Esophagus squamous epithelium (tissue), 5 donors: ENCODE measurements at regions not wholly inside any gene's neighbourhood (a gene's known extent, or its start where the extent isn't known, plus 50 kb on each side); places are given as distances from the start of the nearest gene placed in this dataset.
"Not testable (repeated sequence)": the region's sequence is repeated elsewhere in the genome, so short reads cannot be mapped to it uniquely, and the experiment has no call there.

ENCODE experiments used
- DNase-seq: peaks from one replicate; lab custom pipeline; 2025; lab: John Stamatoyannopoulos, UW
- H3K27ac ChIP-seq, 4 donors: fragments of 200-600 bp; sonication (generic); one replicate each; pipeline ENCODE4 v1.5.1; 2016 to 2019; ENCODE audit warnings: mild to moderate bottlenecking in 1 of 4
- H3K27me3 ChIP-seq, 4 donors: fragments of 200-600 bp; sonication (generic); 1 replicate in 3 of 4; 2 replicates in 1 of 4; pipeline versions ENCODE4 v1.5.1 to v1.6.0; 2017 to 2021; ENCODE audit warnings: antibody characterized with exemption in 1 of 4
- H3K36me3 ChIP-seq, 3 donors: fragments of 200-600 bp; sonication (generic); one replicate each; pipeline ENCODE4 v1.5.1; 2016 to 2019
- H3K4me1 ChIP-seq, 3 donors: fragments of 200-600 bp; sonication (generic); one replicate each; pipeline ENCODE4 v1.5.1; 2017 to 2019
- H3K4me3 ChIP-seq, 4 donors: fragments of 200-600 bp; sonication (generic); 1 replicate in 3 of 4; 2 replicates in 1 of 4; pipeline ENCODE4 v1.5.1; 2016 to 2019; ENCODE audit warnings: mild to moderate bottlenecking in 2 of 4, moderate library complexity in 1 of 4
- H3K9me3 ChIP-seq, 3 donors: fragments of 200-600 bp; sonication (generic); one replicate each; pipeline ENCODE4 v1.5.1; 2016 to 2019
- CTCF ChIP-seq, 6 experiments: fragments of 450-650 bp in 4 of 6; fragments of 200-600 bp in 2 of 6; sonication (generic) in 2 of 6; IDR thresholded peaks; one replicate each; pipeline ENCODE4 v1.5.1; 2016 to 2019; ENCODE audit warnings: antibody characterized with exemption in 6 of 6, mild to moderate bottlenecking in 4 of 6, moderate library complexity in 4 of 6
- POLR2A ChIP-seq, 4 donors: fragments of 450-650 bp; IDR thresholded peaks; one replicate each; pipeline ENCODE4 v1.6.1; 2017; ENCODE audit warnings: antibody characterized with exemption in 4 of 4, mild to moderate bottlenecking in 4 of 4, moderate library complexity in 3 of 4
- WGBS, 2 donors: methylation state at CpG; one replicate each; pipeline ENCODE4 v1.1.5; 2018; 5-methylcytosine and 5-hydroxymethylcytosine counted together
- intact Hi-C: fragments of 100-400 bp; cut with DNase I; formaldehyde crosslinking; loops from one replicate; pipeline ENCODE4 v1.15.0; 2022
- donor health status: DM: yes; HTN: yes; CAD: no.

GRCh38 chr2:239866350-239866749 lies 158.8 kb downstream of the NDUFA10 start:
- TF ChIP-seq POLR2A (IDR thresholded peaks at IDR 0.05) (no peak), CTCF (IDR thresholded peaks at IDR 0.05) (no peak)
- intact Hi-C loops = no loop called here
- H3K36me3 ChIP-seq = no peaks in the 10 kb centered on the region
- H3K27me3 ChIP-seq = peaks cover 0 to 4% (median 0%) of the 10 kb centered on the region in 4 donors
- H3K4me3 ChIP-seq = no peak overlapping the region
- DNase-seq = no peak
- H3K27ac ChIP-seq = no peak overlapping the region
- no peaks in the 10 kb centered on the region for H3K4me1 ChIP-seq
- WGBS, 2 donors = 100% methylated on average over 1 of the region's 1 CpG
- no peaks in the 10 kb centered on the region for H3K9me3 ChIP-seq

DNA sequence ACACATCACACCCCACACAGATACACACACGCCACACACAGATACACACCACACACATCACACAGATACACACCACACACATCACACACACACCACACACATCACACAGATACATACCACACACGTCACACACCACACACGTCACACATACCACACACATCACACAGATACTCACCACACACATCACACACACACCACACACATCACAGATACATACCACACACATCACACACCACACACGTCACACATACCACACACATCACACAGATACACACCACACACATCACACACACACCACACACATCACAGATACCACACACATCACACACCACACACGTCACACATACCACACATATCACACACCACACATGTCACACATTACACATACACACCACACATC lies 159.3 kb downstream of the NDUFA10 start:
- 85 to 93% methylated on average over 5 of the region's 5 CpGs for WGBS, 2 donors
- H3K36me3 ChIP-seq, DNase-seq, H3K9me3 ChIP-seq, intact Hi-C loops, H3K4me3 ChIP-seq, H3K4me1 ChIP-seq, H3K27me3 ChIP-seq, H3K27ac ChIP-seq: not testable (repeated sequence)

DNA sequence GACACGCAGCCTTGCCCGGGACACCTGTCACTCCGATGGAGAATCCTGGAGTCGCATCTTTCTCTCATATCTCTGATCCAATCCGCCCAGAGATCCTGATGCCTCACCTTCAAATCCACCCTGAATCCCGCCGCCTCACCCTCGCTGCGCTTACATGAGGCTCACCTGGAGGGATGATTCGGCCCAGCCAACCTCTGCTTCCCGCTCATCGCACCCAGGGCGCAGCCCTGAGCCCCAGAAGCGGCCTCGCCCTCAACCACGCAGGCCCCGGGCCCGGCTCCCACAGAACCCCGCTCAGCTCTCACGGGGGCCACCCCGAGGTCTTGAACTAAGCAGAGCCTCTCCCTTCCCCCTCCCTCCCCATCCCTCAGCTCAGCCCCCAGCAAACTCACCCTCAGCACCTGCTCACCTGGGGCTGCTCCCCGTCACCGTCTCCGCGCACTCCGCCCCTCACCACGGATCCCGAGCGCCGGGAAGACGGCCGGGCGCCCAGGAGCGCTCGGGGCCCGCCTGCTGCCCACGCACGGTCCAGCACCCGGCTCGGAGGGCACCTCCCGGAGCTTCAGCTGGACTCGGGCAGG lies 160.0 kb downstream of the NDUFA10 start:
- H3K4me1 ChIP-seq = no peaks in the 10 kb centered on the region
- H3K27me3 ChIP-seq = no peaks in the 10 kb centered on the region
- no peaks in the 10 kb centered on the region for H3K9me3 ChIP-seq
- no peaks in the 10 kb centered on the region for H3K36me3 ChIP-seq
- H3K27ac ChIP-seq = no peak overlapping the region
- 81 to 93% methylated on average over 4 to 21 of the region's 42 CpGs for WGBS, 2 donors
- no peak for DNase-seq
- TF ChIP-seq POLR2A (IDR thresholded peaks at IDR 0.05) (no peak), CTCF (IDR thresholded peaks at IDR 0.05) (no peak)
- intact Hi-C loops = no loop called here
- no peak overlapping the region for H3K4me3 ChIP-seq

DNA sequence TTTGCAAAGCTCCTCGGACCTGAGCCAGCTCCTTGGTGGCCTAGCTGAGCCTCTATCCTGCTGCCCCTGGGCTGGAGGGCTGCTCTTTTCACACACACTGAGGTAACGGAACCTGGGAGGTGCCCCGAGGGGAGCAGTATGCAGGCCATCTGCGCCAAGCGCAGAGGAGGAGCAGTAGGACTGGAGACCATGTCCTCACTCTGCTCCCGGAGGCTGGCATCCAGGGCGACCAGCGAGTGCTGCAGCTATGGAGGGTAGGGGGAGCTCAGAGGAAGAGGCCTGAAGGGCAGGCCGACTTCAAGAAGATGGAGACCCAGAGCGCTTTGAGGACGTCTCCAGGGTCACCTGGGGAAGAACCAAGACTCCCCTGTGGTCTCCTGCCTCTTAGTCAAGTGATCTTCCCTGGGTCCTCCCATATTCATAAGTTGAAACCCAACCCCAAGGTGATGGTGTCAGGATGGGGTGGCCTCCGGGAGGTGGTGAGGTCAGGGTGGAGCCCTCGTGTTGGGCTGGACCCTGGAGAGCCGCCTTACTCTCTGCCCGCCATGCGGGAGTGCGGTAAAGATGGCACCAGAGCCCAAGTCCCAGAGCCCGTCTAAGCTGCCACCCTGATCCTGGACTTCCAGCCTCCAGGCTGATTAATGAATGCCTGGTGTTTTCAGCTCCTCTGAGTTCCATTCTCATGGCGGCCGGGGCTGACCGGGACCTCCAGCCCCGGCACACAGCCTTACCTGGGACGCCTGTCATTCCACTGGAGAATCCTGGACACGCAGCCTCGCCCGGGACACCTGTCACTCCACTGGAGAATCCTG lies 160.7 kb downstream of the NDUFA10 start:
- DNase-seq = no peak

DNA sequence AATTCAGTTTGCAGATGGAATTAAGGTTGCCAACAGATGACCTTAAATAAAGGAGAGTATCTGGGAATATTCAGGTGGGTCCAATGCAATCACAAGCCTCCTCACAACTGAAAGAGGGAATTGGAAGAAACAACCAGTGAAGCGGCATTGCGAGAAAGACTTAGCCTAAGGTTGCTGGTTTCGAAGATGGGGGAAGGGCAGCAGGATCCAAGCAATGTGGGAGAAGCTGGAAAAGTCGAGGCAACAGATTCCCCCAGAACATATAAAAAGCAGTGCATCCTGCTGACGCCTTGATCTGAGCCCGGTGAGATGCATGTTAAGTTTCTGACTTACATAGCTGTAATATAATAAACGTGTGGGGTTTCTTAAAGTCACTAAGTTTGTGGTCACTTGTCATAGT lies 162.5 kb downstream of the NDUFA10 start:
- H3K4me1 ChIP-seq = no peaks in the 10 kb centered on the region
- H3K36me3 ChIP-seq = no peaks in the 10 kb centered on the region
- H3K4me3 ChIP-seq = no peak overlapping the region
- DNase-seq = no peak
- intact Hi-C loops = no loop called here
- no peak overlapping the region for H3K27ac ChIP-seq
- WGBS, 2 donors = 60 to 70% methylated on average over 7 of the region's 7 CpGs
- peaks cover 0 to 2% (median 0%) of the 10 kb centered on the region in 4 donors for H3K27me3 ChIP-seq
- no peak for TF ChIP-seq CTCF (IDR thresholded peaks at IDR 0.05)
- no peak for TF ChIP-seq POLR2A (IDR thresholded peaks at IDR 0.05)
- no peaks in the 10 kb centered on the region for H3K9me3 ChIP-seq

More for the DNA sequence above, 160.7 kb downstream of the NDUFA10 start:
- H3K27me3 ChIP-seq = no peaks in the 10 kb centered on the region
- 89 to 92% methylated on average over 12 to 14 of the region's 26 CpGs for WGBS, 2 donors
- no peaks in the 10 kb centered on the region for H3K36me3 ChIP-seq
- intact Hi-C loops = no loop called here
- no peaks in the 10 kb centered on the region for H3K9me3 ChIP-seq
- H3K4me1 ChIP-seq = no peaks in the 10 kb centered on the region
- TF ChIP-seq CTCF (IDR thresholded peaks at IDR 0.05) (no peak), POLR2A (IDR thresholded peaks at IDR 0.05) (no peak)
- no peak overlapping the region for H3K4me3 ChIP-seq
- H3K27ac ChIP-seq = no peak overlapping the region
